Right atrium auricular region (tissue), 2 donors: ENCODE measurements at regions not wholly inside any gene's neighbourhood (a gene's known extent, or its start where the extent isn't known, plus 50 kb on each side); places are given as distances from the start of the nearest gene placed in this dataset.

Experiments
- DNase-seq: peaks from one replicate; pipeline ENCODE4 v3.0.0-alpha.2; 2019; ENCODE audit warnings: low spot score
- H3K27ac ChIP-seq, 2 donors: fragments of 200-600 bp; sonication (generic); 1 replicate in 1 of 2; 2 replicates in 1 of 2; pipeline ENCODE4 v1.5.1; 2016 to 2019
- H3K27me3 ChIP-seq, 2 donors: fragments of 200-600 bp; sonication (generic); one replicate each; pipeline versions ENCODE4 v1.5.1 to v1.6.0; 2017 to 2019
- H3K36me3 ChIP-seq: fragments of 200-600 bp; sonication (generic); one replicate; pipeline ENCODE4 v1.5.1; 2016
- H3K4me1 ChIP-seq, 2 donors: fragments of 200-600 bp; sonication (generic); one replicate each; pipeline versions ENCODE4 v1.5.1 to v1.6.0; 2017 to 2019
- H3K4me3 ChIP-seq, 2 donors: fragments of 200-600 bp; sonication (generic); 1 replicate in 1 of 2; 2 replicates in 1 of 2; pipeline ENCODE4 v1.5.1; 2017 to 2019; ENCODE audit warnings: mild to moderate bottlenecking in 1 of 2, moderate library complexity in 1 of 2
- H3K9me3 ChIP-seq, 2 donors: fragments of 200-600 bp; sonication (generic); one replicate each; pipeline ENCODE4 v1.5.1; 2019
- TF ChIP-seq, protein P1 (sequence below), 2 donors: fragments of 200-600 bp; sonication (generic); IDR thresholded peaks; one replicate each; pipeline ENCODE4 v1.5.1; 2019; ENCODE audit warnings: antibody characterized with exemption in 2 of 2

DNA sequence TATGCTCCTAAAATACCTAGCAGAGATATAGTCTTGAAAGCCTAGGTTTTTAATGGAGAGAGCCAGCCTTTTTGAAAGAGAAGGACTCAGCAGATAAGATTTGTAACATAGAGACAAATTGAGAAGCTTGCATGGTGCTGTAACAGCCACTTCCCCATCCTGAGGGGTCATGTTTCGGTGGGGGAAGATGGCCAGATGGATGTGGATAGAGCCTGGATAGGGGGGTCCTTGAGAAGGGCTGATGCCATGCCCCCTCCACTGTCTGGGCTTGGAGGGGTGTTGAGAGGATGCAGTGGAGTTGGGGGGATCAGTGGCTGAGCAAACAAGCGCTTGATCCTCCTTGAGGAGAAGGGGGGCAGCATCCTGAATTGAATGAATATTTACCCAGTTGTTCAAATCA, 178.0 kb upstream of the HS6ST1 start:
- Histone ChIP-seq H3K27ac (no peak overlapping the region), H3K4me3 (no peak overlapping the region), H3K9me3 (no peaks in the 10 kb centered on the region), H3K36me3 (no peaks in the 10 kb centered on the region), H3K27me3 (no peaks in the 10 kb centered on the region), H3K4me1 (peaks cover 0 to 21% of the 10 kb centered on the region in 2 donors)
- TF ChIP-seq, protein P1, sequence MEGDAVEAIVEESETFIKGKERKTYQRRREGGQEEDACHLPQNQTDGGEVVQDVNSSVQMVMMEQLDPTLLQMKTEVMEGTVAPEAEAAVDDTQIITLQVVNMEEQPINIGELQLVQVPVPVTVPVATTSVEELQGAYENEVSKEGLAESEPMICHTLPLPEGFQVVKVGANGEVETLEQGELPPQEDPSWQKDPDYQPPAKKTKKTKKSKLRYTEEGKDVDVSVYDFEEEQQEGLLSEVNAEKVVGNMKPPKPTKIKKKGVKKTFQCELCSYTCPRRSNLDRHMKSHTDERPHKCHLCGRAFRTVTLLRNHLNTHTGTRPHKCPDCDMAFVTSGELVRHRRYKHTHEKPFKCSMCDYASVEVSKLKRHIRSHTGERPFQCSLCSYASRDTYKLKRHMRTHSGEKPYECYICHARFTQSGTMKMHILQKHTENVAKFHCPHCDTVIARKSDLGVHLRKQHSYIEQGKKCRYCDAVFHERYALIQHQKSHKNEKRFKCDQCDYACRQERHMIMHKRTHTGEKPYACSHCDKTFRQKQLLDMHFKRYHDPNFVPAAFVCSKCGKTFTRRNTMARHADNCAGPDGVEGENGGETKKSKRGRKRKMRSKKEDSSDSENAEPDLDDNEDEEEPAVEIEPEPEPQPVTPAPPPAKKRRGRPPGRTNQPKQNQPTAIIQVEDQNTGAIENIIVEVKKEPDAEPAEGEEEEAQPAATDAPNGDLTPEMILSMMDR (IDR thresholded peaks at IDR 0.05): no peak
- DNase-seq: no peak

DNA sequence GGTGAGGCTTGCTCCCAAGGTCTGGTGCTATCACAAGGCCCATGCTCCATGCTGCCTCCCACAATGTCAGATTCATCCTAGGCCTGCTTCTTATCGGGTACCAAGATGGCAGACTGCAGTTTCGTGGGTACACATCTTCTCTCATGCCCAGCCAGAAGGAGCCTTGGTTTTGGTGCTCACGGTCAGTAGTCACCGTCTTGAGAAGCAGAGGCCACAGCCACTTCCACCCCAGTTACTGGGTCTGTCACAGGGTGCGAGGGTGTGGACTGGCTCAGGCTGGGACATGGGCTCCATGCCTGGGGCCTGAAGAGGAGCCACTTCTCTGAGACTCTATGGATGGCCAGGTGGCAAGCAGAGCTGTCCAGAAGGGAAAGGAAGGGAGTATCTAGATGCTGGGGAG, 178.8 kb upstream of the HS6ST1 start:
- Histone ChIP-seq H3K36me3 (no peaks in the 10 kb centered on the region), H3K27ac (no peak overlapping the region), H3K9me3 (no peaks in the 10 kb centered on the region), H3K27me3 (no peaks in the 10 kb centered on the region), H3K4me3 (no peak overlapping the region), H3K4me1 (peaks cover 0 to 21% of the 10 kb centered on the region in 2 donors)
- DNase-seq: peak; percentile 50
- TF ChIP-seq, protein P1 (IDR thresholded peaks at IDR 0.05): no peak

DNA sequence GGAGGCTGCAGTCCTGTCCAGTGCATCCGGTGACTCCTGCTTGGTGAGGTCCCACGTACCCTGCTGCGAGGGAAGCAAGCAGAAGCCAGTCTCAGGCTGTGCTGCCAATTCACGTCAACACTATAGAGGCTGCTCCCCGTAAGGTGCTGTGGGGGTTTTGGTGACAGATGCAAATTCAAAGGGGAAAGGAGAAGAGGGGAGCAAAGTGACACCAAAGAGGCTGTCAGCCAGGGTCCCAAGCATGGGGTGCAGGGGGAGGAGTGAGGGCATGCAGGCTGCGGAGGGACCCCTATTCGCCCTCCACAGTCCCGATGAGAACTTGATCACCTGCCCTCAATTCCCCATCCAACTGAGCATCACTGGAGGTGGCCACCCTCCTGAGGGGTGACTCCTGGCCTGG, 179.4 kb upstream of the HS6ST1 start:
- Histone ChIP-seq H3K27ac (no peak overlapping the region), H3K27me3 (no peaks in the 10 kb centered on the region), H3K9me3 (no peaks in the 10 kb centered on the region), H3K36me3 (no peaks in the 10 kb centered on the region), H3K4me1 (peaks cover 0 to 21% of the 10 kb centered on the region in 2 donors), H3K4me3 (no peak overlapping the region)
- DNase-seq: peak; percentile 47
- TF ChIP-seq, protein P1 (IDR thresholded peaks at IDR 0.05): no peak

DNA sequence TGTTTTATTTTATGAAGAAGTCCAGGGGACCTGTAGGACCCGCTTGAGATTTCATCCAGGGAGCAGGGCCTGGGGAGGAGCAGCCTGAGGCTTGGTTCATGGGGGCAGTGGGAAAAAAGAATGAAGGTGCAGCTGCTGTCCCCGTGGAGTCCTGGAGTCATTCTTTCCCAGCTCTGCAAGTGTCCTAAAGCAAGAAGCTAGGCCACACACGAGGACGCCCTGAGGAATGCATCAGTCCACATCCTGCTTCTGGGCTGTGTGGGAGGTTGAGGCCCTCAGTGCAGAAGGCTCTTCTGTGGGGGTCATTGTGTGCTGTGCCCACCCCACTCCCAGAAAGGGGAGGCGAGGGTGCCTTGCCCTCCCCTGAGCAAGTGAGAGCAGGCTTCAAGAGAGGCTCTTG, 179.9 kb upstream of the HS6ST1 start:
- Histone ChIP-seq H3K9me3 (no peaks in the 10 kb centered on the region), H3K36me3 (no peaks in the 10 kb centered on the region), H3K27me3 (no peaks in the 10 kb centered on the region), H3K27ac (no peak overlapping the region), H3K4me3 (no peak overlapping the region), H3K4me1 (peaks cover 0 to 23% of the 10 kb centered on the region in 2 donors)
- TF ChIP-seq, protein P1 (IDR thresholded peaks at IDR 0.05): no peak
- DNase-seq: no peak

DNA sequence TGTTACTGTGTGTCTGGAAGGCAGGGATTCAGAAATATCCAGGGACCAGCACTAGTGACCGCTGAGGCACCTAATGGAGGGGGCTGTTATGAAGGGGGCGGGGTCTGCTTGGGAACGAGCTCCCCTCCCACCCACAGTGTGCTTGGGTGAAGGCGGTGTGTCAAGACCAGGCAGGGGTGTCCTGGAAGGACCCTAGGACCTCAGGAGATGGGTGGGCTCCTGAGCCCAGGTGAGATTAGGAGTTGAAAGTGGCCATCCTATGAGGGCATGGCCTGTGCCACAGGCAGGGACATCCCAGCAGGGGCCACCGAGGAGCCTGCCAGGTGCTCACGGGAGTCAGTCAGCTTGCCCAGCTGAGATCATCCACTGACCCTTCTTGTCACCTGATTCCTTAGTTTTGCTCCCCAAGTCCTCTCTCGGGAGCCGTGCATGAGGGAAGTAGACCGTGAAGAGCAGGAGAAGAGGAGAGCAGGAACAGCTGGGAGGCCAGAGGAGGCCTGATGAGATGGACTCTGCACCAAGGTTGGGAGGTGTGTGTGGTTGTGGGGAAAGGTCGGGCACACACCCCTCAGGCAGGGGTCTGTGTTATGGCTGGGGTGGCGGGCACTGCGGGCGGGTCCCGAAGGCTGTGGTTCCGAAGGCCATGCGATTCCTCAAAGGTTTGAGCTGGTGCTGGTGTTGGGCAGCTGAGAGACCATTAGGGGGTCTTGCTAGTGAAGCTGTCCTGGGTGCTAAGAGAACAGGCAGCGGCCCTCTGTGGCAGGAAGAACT, 180.9 kb upstream of the HS6ST1 start:
- TF ChIP-seq, protein P1 (IDR thresholded peaks at IDR 0.05): no peak
- Histone ChIP-seq H3K4me3 (no peak overlapping the region), H3K27ac (no peak overlapping the region), H3K9me3 (no peaks in the 10 kb centered on the region), H3K4me1 (peaks cover 0 to 23% of the 10 kb centered on the region in 2 donors), H3K27me3 (no peaks in the 10 kb centered on the region), H3K36me3 (no peaks in the 10 kb centered on the region)
- no peak for DNase-seq
